NCI-H345 (cell line): ENCODE measurements at regions not wholly inside any gene's neighbourhood (a gene's known extent, or its start where the extent isn't known, plus 50 kb on each side); places are given as distances from the start of the nearest gene placed in this dataset.
"Not testable (repeated sequence)": the region's sequence is repeated elsewhere in the genome, so short reads cannot be mapped to it uniquely, and the experiment has no call there.

Experiments used
- DNase-seq: peaks from one replicate; lab custom pipeline; 2025; lab: John Stamatoyannopoulos, UW

- DNase-seq, result no peak
These were observed 69.7 kb downstream of the RPS6KA4 start for GRCh38 chr11:64428693-64429092.

- no peak for DNase-seq
These were observed 71.0 kb downstream of the RPS6KA4 start for GRCh38 chr11:64429970-64430369.

DNA sequence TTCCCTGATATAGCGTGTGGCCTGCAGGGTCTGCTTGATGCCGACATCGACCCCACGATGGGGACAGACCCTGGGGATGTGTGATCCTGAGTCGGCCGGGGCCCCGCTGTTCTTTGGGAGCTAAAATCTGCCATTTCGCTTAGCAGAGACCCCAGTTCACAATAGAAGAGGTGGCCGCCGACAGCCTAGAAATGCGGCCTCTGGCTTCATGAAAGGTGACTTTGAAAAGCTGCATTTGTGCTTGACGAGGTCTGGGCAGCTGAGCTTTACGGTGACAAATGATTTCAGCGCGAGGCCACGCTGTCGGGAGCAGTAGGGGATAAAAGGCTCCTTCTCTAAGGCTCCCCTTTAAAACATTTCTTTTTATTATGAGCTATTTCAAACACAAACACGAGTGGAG lies 71.7 kb downstream of the RPS6KA4 start:
- no peak for DNase-seq

DNA sequence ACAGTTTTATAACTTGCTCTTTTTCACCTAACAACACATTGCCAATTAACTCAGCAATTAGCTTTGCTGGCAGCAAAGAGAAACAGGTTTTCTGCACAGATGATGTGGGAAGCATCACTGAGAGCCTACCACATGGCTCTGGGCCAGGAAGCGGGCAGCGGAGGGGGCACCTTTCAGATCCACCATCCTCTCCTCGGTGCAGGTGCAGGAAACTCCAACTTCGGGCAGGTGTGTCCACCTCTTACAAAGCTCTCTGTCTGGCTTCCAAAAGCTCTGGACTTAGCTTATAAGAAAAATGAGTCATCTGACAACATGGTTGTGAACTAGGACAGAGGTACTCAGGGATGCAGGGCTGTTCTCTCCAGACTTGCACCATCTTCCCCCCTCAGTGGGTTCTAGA lies 77.0 kb downstream of the RPS6KA4 start:
- peak; percentile 32 for DNase-seq

- DNase-seq, result no peak
These were observed 78.5 kb downstream of the RPS6KA4 start for GRCh38 chr11:64437426-64437825.

DNA sequence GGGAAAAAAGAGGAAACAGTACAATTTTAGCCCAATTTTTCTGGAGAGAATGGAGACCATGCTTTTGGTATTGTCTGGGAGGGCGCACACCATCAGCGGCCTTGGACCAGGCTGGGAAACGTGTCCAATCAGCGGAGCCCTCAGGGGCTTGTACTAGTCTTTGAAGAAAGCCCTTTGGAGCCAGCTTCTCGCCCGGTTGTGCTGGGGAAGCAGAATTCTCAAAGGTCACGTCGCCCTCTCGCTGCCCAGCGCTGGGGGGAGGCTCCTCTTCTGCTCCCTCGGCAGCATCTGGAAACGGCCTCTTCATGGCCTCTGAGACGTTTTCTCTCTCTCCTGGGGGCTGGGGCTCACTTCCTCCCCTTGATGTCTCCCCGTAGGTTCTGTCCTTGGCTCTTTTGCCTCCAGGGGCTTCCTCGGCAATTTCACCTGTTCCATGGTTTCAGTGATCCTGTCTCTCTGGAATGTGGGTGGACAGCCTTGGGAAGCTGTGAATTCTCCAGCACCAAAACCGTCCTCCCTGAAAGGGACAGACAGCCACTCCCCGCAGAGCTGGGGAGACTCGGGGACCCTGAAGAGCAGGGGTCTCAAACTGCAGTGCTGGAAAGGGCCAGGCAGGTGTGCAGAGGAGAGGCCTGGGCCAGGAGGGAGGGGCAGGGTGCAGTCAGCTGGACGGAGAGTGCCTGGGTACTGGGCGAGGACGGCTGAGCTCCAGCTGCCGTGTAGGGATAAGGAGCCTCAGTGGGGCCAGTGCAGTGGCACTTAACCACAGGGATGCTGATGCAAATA lies 80.2 kb downstream of the RPS6KA4 start:
- DNase-seq, result no peak

- DNase-seq, result not testable (repeated sequence)
These were observed 81.0 kb downstream of the RPS6KA4 start for GRCh38 chr11:64439772-64440491.

DNA sequence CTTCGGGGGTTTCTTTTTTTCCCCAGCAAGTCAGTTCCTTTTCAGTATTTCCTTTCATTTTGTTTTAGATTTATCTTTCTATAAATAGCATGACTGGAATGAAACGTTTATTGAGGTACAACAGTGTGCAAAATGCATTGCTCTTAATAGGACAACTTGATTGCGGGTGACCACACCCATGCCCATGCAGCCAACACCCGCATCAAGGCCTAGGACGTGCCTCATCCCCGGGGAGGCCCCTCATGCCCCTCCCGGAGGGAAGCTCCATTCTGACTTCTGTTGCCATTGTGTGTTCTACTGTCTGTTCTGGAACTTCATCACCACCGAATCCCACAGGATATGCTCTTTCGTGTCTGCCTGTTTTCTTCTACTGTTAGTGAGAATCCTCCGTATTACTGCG lies 82.2 kb downstream of the RPS6KA4 start:
- DNase-seq, result no peak

GRCh38 chr11:64443001-64443400 lies 84.0 kb downstream of the RPS6KA4 start:
- DNase-seq, result no peak

- no peak for DNase-seq
These were observed 86.0 kb downstream of the RPS6KA4 start for GRCh38 chr11:64444838-64445441.

GRCh38 chr11:64445651-64446050 lies 86.7 kb downstream of the RPS6KA4 start:
- no peak for DNase-seq

DNA sequence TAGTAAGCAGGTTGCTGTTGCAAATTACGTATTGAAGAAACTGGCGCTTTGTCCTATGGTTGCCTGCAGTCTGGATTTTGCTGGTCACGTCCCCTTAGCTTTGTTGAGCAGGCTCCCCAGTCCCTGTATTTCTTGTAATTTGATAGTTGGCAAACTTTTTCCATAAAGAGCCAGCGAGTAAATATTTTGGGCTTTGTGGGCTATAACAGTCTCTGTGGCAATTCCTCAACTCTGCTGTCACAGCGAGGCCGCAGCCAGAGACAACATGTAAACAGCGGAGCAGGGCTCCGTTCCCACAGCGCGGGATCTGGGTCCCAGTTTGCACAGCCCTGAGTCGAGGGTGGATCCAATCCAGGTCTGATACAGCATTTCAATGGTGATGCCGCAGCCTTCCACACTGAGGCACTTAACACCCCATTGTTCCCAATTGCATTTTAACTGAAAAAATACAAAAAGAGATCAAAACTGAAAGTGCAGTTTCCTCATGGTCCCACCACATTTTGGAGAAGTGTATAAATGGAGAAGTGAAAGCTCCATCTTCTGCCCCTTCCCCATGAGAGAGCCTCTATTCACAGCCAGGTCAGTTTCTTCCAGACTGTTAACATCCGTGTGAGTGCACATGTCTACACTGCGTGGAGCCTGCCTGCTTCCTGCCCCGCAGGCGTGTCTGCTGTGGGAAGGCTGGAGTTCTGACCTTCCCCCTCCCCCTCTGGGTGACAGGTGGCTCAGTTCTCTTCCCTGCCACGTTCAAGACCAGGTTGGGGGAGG lies 89.1 kb downstream of the RPS6KA4 start:
- peak; percentile 4 for DNase-seq

- peak; percentile 86 for DNase-seq
These were observed 89.8 kb downstream of the RPS6KA4 start for GRCh38 chr11:64448599-64449380.

- peak; percentile 86 for DNase-seq
These were observed 90.6 kb downstream of the RPS6KA4 start for GRCh38 chr11:64449381-64450167.

DNA sequence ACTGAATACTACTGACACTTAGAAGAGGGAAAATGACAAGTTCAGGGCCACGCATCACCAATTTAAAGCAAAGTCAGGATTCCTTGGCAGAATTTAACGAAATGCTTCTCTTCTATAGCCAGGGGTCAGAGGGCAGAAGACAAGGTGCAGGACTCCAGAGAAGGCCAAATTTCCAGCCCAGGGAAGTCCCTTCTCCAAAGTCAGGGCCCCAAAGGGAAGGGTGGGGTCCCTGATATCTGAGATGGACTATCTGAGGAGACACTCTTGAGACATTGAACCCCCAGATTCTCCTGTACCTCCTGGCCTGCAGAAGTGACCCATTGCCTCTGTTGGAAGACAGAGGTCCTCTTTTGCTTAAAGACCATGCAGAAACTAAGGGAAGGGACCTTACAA lies 91.2 kb downstream of the RPS6KA4 start:
- no peak for DNase-seq

- DNase-seq, result no peak
These were observed 92.9 kb downstream of the RPS6KA4 start for GRCh38 chr11:64451856-64452255.

- DNase-seq, result no peak
These were observed 94.5 kb downstream of the RPS6KA4 start for GRCh38 chr11:64453466-64453865.

- DNase-seq, result no peak
These were observed 96.7 kb downstream of the RPS6KA4 start for GRCh38 chr11:64455456-64456261.

DNA sequence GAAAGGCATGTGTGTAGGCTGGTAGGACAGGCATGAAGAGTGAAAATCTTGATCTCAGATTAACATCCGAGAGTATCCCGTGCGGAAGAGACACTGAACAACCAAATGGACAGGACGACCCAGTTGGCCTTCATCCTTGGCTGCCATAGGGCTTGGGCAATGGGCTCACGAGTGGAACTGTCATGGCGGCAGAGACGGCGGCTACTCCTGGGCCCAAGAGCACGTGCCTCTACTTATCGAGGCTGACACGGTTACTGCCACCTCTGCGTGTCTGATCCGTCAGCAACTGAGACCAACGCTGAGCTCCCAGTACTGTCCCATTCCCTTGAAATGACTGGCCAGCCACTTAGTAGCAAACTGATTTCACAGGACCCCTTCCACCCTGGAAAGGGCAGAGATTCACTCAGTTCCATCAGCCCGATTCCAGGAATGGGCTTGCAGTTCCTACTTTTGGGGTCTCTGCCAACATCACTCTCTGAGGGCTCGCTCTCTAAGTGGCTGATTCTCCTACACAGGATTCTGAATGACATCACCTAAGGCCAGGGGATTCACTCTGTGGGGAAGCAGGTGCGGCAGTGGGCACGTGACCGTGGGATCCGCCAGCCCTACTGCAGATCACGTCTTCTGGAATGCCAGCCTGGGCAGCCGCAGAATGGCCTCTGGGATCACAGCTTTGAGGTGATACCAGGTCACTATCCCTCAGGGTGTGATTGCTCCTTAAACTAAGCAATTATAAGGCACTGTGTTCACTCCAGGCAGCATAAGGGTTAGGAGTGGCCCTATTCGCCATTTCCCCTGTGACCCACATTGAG lies 97.8 kb downstream of the RPS6KA4 start:
- no peak for DNase-seq
